ENCODE measurements at regions not wholly inside any gene's neighbourhood (a gene's known extent, or its start where the extent isn't known, plus 50 kb on each side); places are given as distances from the start of the nearest gene placed in this dataset.

DNA sequence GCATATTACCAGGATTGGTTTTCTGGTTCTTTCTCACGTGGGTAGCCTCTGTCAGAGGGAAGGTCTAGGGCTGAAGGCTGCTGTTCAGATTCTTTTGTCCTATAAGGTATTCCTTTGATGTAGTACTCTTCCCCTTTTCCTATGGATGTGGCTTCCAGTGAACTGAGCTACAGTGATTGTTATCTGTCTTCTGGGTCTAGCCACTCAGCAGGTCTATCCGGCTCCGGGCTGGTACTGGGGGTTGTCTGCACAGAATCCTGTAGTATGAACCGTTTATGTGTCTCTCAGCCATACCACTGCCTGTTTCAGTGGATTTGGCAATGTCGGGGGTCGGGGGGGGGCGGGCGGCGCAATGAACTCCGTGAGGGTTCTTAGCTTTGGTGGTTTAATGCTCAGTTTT lies 84.5 kb upstream of the C10orf90 start:
- TF ChIP-seq, protein P1, sequence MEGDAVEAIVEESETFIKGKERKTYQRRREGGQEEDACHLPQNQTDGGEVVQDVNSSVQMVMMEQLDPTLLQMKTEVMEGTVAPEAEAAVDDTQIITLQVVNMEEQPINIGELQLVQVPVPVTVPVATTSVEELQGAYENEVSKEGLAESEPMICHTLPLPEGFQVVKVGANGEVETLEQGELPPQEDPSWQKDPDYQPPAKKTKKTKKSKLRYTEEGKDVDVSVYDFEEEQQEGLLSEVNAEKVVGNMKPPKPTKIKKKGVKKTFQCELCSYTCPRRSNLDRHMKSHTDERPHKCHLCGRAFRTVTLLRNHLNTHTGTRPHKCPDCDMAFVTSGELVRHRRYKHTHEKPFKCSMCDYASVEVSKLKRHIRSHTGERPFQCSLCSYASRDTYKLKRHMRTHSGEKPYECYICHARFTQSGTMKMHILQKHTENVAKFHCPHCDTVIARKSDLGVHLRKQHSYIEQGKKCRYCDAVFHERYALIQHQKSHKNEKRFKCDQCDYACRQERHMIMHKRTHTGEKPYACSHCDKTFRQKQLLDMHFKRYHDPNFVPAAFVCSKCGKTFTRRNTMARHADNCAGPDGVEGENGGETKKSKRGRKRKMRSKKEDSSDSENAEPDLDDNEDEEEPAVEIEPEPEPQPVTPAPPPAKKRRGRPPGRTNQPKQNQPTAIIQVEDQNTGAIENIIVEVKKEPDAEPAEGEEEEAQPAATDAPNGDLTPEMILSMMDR (IDR thresholded peaks at IDR 0.05), result no peak
- TF ChIP-seq POLR2A (IDR thresholded peaks at IDR 0.05), result no peak

Data from testis (tissue), 2 donors.